HepG2 (cell line): ENCODE measurements at regions not wholly inside any gene's neighbourhood (a gene's known extent, or its start where the extent isn't known, plus 50 kb on each side); places are given as distances from the start of the nearest gene placed in this dataset.

Source experiments
- ATAC-seq: fragments of 200-7000 bp; cut with Tn5 transposase; 3 replicates; pipeline ENCODE4 v1.9.1; 2020; ENCODE audit warnings: mild to moderate bottlenecking, moderate library complexity
- BruUV-seq: library from RNA; stranded (reverse); fragments of 400-500 nt; replicated peaks from 2 replicates; lab custom pipeline; 2021; lab: Mats Ljungman, UMichigan
- CTCF ChIA-PET: fragments of 300-600 bp; formaldehyde crosslinking; extraction: SDS; loops from one replicate; lab custom pipeline; 2021; ENCODE audit warnings: low total read pairs, inconsistent platforms, low intra/inter-chr PET ratio; lab: Yijun Ruan, JAX
- POLR2A ChIA-PET: fragments of 350-600 bp; sonication (Branson Sonifier 250); formaldehyde crosslinking; loops from one replicate; lab custom pipeline; 2020; ENCODE audit warnings: antibody characterized with exemption, inconsistent platforms; lab: Yijun Ruan, JAX
- DNase-seq: peaks from one replicate; pipeline ENCODE4 v3.0.0-alpha.2; 2015; ENCODE audit warnings: low spot score
- FAIRE-seq: peaks from 3 replicates; lab custom pipeline; 2011; peaks lifted over from hg19 to GRCh38; lab: Jason Lieb, UNC
- H2AFZ ChIP-seq: one replicate; pipeline ENCODE4 v1.6.1; 2011; ENCODE audit warnings: low read length, inconsistent platforms
- H3K27ac ChIP-seq: fragments of 300-600 bp; 3 replicates; pipeline ENCODE4 v1.8.0; 2011; ENCODE audit warnings: mixed run types, mild to moderate bottlenecking, mixed read lengths, low read length, inconsistent platforms; ENCODE audit not compliant: insufficient read depth; ENCODE audit errors: extremely low read length
- H3K27me3 ChIP-seq, 2 experiments: fragments of 200-600 bp in 1 of 2; 2 replicates in 1 of 2; 3 replicates in 1 of 2; pipeline versions ENCODE4 v1.6.0 to v1.8.0; 2011; ENCODE audit warnings: low read length in 2 of 2, mild to moderate bottlenecking in 2 of 2, moderate library complexity in 2 of 2, inconsistent platforms in 1 of 2; ENCODE audit not compliant: insufficient read depth in 2 of 2, control insufficient read depth in 1 of 2
- H3K36me3 ChIP-seq, 2 experiments: fragments of 200-600 bp in 1 of 2; replicated peaks in 1 of 2; 2 replicates in 1 of 2; 3 replicates in 1 of 2; pipeline versions ENCODE4 v1.5.1 to v1.8.0; 2011; ENCODE audit warnings: low read length in 2 of 2, inconsistent platforms in 1 of 2; ENCODE audit not compliant: insufficient read depth in 2 of 2, control insufficient read depth in 1 of 2
- H3K4me1 ChIP-seq: 2 replicates; pipeline ENCODE4 v1.5.1; 2012; ENCODE audit warnings: low read length, inconsistent platforms; ENCODE audit not compliant: insufficient read depth
- H3K4me2 ChIP-seq: 2 replicates; pipeline ENCODE4 v1.6.0; 2011; ENCODE audit warnings: low read depth, low read length, inconsistent platforms
- H3K4me3 ChIP-seq, 3 experiments: fragments of 200-600 bp in 1 of 3; sonication (generic), shearing (Covaris generic) in 1 of 3; replicated peaks in 1 of 3; 2 replicates each; pipeline ENCODE4 v1.5.1; 2011 to 2016; ENCODE audit warnings: low read length in 3 of 3, inconsistent platforms in 2 of 3, low read depth in 2 of 3, mild to moderate bottlenecking in 2 of 3, control low read depth in 1 of 3, mixed read lengths in 1 of 3; ENCODE audit not compliant: insufficient read depth in 1 of 3
- H3K79me2 ChIP-seq: one replicate; pipeline ENCODE4 v1.6.1; 2011; ENCODE audit warnings: low read length, inconsistent platforms; ENCODE audit not compliant: insufficient read depth
- H3K9ac ChIP-seq: 2 replicates; pipeline ENCODE4 v1.6.0; 2011; ENCODE audit warnings: mild to moderate bottlenecking, low read depth, low read length, inconsistent platforms; ENCODE audit not compliant: insufficient read depth
- H3K9me3 ChIP-seq: 2 replicates; pipeline ENCODE4 v1.5.1; 2012; ENCODE audit warnings: mild to moderate bottlenecking, low read length
- H4K20me1 ChIP-seq: 2 replicates; pipeline ENCODE4 v1.6.0; 2011; ENCODE audit warnings: inconsistent platforms, mild to moderate bottlenecking, low read length, moderate library complexity; ENCODE audit not compliant: insufficient read depth
- AKAP8 ChIP-seq: sonication (generic); formaldehyde crosslinking; IDR thresholded peaks from 2 replicates; pipeline ENCODE4 v1.5.1; 2020; ENCODE audit warnings: mild to moderate bottlenecking, missing genetic modification reagents
- ASH2L ChIP-seq: fragments of 300-600, 200-600 bp; sonication (generic); IDR thresholded peaks from 2 replicates; pipeline ENCODE4 v1.7.0; 2017; ENCODE audit warnings: low read depth, mild to moderate bottlenecking, moderate library complexity, mixed read lengths, low read length; ENCODE audit not compliant: insufficient read length
- FOXJ3 ChIP-seq: sonication (generic); formaldehyde crosslinking; IDR thresholded peaks from 2 replicates; pipeline ENCODE4 v1.4.0; 2020; ENCODE audit warnings: missing genetic modification reagents, mild to moderate bottlenecking, borderline replicate concordance
- TAF15 ChIP-seq: fragments of 200-400 bp; formaldehyde crosslinking; IDR thresholded peaks from one replicate; pipeline ENCODE4 v1.6.1; 2018; ENCODE audit warnings: mild to moderate bottlenecking, low read depth, low read length; ENCODE audit not compliant: poor library complexity, severe bottlenecking
- TBX3 ChIP-seq: fragments of 450-650 bp; IDR thresholded peaks from 2 replicates; pipeline ENCODE4 v1.6.1; 2017; ENCODE audit warnings: antibody characterized with exemption, mild to moderate bottlenecking, inconsistent platforms, borderline replicate concordance
- TEAD3 ChIP-seq: optimal IDR thresholded peaks from 2 replicates; pipeline ENCODE3; 2016; ENCODE audit warnings: borderline replicate concordance
- ZNF496 ChIP-seq: sonication (generic); formaldehyde crosslinking; IDR thresholded peaks from 2 replicates; pipeline ENCODE4 v1.8.1; 2023; ENCODE audit warnings: mild to moderate bottlenecking, moderate library complexity, missing genetic modification reagents; ENCODE audit not compliant: insufficient replicate concordance
- WGBS: methylation state at CpG from one replicate; pipeline ENCODE4 v1.1.6; 2017; ENCODE audit warnings: low lambda C conversion rate; 5-methylcytosine and 5-hydroxymethylcytosine counted together
- in situ Hi-C: cut with HindIII; loops from 2 replicates; pipeline ENCODE4 v1.10.0; 2017; ENCODE audit warnings: low pct_unique_long_range_greater_than_20kb; ENCODE audit not compliant: extremely low pct_ligation_motif_present
- intact Hi-C: fragments of 100-400 bp; cut with micrococcal nuclease; formaldehyde crosslinking; loops from one replicate; pipeline ENCODE4 v1.10.0; 2022; ENCODE audit not compliant: unreplicated experiment
- TF ChIP-seq, protein P1 (sequence below): IDR thresholded peaks from 2 replicates; pipeline ENCODE4 v1.6.1; 2016
- TF ChIP-seq, protein P2 (sequence below): sonication (generic); formaldehyde crosslinking; IDR thresholded peaks from 2 replicates; pipeline ENCODE4 v1.4.0; 2020; ENCODE audit warnings: missing genetic modification reagents

DNA sequence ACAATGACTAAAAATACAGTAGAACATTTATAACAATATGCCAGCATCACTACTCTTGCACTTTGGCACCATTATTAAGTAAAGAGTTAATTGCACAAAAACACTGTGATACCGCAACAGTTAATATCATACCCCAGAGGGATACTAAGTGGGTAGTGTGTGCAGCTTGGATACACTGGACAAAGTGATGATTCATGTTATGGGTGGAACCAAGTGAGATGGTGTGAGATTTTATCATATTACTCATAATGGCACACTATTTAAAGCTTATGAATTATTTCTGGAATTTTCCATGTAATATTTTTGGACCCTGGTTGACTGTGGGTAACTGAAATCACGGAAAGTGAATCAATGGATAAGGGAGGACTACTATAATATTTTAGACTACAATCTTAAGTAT, 265.3 kb downstream of the PCDH18 start:
- no peaks in the 10 kb centered on the region for H3K36me3 ChIP-seq
- no TSS peak for BruUV-seq
- POLR2A ChIA-PET = no interaction called here
- no peaks in the 10 kb centered on the region for H3K79me2 ChIP-seq
- intact Hi-C loops (no loop called here), in situ Hi-C loops (no loop called here)
- H3K27me3 ChIP-seq = no peaks in the 10 kb centered on the region
- no peak overlapping the region for H2AFZ ChIP-seq
- no peak overlapping the region for H3K9ac ChIP-seq
- H3K27ac ChIP-seq = no peak overlapping the region
- FAIRE-seq (no peak), ATAC-seq (no peak), DNase-seq (no peak)
- H3K4me3 ChIP-seq = no peak overlapping the region
- CTCF ChIA-PET = no interaction called here
- TF ChIP-seq, protein P1, sequence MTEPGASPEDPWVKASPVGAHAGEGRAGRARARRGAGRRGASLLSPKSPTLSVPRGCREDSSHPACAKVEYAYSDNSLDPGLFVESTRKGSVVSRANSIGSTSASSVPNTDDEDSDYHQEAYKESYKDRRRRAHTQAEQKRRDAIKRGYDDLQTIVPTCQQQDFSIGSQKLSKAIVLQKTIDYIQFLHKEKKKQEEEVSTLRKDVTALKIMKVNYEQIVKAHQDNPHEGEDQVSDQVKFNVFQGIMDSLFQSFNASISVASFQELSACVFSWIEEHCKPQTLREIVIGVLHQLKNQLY (CRISPR knock-in tag) = no peak
- no peak for TF ChIP-seq TBX3
- TF ChIP-seq AKAP8 = no peak
- no peak for TF ChIP-seq ASH2L
- TF ChIP-seq TAF15 = no peak
- no peak for TF ChIP-seq ZNF496 (CRISPR knock-in tag)
- TF ChIP-seq, protein P2, sequence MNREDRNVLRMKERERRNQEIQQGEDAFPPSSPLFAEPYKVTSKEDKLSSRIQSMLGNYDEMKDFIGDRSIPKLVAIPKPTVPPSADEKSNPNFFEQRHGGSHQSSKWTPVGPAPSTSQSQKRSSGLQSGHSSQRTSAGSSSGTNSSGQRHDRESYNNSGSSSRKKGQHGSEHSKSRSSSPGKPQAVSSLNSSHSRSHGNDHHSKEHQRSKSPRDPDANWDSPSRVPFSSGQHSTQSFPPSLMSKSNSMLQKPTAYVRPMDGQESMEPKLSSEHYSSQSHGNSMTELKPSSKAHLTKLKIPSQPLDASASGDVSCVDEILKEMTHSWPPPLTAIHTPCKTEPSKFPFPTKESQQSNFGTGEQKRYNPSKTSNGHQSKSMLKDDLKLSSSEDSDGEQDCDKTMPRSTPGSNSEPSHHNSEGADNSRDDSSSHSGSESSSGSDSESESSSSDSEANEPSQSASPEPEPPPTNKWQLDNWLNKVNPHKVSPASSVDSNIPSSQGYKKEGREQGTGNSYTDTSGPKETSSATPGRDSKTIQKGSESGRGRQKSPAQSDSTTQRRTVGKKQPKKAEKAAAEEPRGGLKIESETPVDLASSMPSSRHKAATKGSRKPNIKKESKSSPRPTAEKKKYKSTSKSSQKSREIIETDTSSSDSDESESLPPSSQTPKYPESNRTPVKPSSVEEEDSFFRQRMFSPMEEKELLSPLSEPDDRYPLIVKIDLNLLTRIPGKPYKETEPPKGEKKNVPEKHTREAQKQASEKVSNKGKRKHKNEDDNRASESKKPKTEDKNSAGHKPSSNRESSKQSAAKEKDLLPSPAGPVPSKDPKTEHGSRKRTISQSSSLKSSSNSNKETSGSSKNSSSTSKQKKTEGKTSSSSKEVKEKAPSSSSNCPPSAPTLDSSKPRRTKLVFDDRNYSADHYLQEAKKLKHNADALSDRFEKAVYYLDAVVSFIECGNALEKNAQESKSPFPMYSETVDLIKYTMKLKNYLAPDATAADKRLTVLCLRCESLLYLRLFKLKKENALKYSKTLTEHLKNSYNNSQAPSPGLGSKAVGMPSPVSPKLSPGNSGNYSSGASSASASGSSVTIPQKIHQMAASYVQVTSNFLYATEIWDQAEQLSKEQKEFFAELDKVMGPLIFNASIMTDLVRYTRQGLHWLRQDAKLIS (CRISPR knock-in tag) = no peak
- TF ChIP-seq TEAD3 (CRISPR knock-in tag) = no peak
- TF ChIP-seq FOXJ3 (CRISPR knock-in tag) = no peak
- no peaks in the 10 kb centered on the region for H3K9me3 ChIP-seq
- H3K4me1 ChIP-seq = no peaks in the 10 kb centered on the region
- no peaks in the 10 kb centered on the region for H4K20me1 ChIP-seq
- 25% methylated on average over 2 of the region's 2 CpGs for WGBS
- no peak overlapping the region for H3K4me2 ChIP-seq
